ENCODE measurements at regions not wholly inside any gene's neighbourhood (a gene's known extent, or its start where the extent isn't known, plus 50 kb on each side); places are given as distances from the start of the nearest gene placed in this dataset.

GRCh38 chr2:9060819-9061218, 57.3 kb upstream of the MBOAT2 start:
- DNase-seq (ENCODE audit: missing footprints) (no peak), ATAC-seq (no peak)
- intact Hi-C loops (cut with DNase I) = no loop called here

- no peak for DNase-seq (ENCODE audit: missing footprints)
- no peak for ATAC-seq
- intact Hi-C loops (cut with DNase I) = no loop called here
These were observed 54.7 kb upstream of the MBOAT2 start for GRCh38 chr2:9057939-9058761.

GRCh38 chr2:9055471-9055870, 52.0 kb upstream of the MBOAT2 start:
- ATAC-seq = no peak
- no peak for DNase-seq (ENCODE audit: missing footprints)
- intact Hi-C loops (cut with DNase I) = no loop called here

- ATAC-seq = no peak
These were observed 50.0 kb upstream of the MBOAT2 start for GRCh38 chr2:9053534-9053931.

More at GRCh38 chr2:9053534-9053931, 50.0 kb upstream of the MBOAT2 start:
- intact Hi-C loops (cut with DNase I) = no loop called here
- no peak for DNase-seq (ENCODE audit: missing footprints)
